ENCODE measurements at regions not wholly inside any gene's neighbourhood (a gene's known extent, or its start where the extent isn't known, plus 50 kb on each side); places are given as distances from the start of the nearest gene placed in this dataset.
A peak's percentile ranks its signal among the peaks of the same experiment; 100 is the strongest.

DNA sequence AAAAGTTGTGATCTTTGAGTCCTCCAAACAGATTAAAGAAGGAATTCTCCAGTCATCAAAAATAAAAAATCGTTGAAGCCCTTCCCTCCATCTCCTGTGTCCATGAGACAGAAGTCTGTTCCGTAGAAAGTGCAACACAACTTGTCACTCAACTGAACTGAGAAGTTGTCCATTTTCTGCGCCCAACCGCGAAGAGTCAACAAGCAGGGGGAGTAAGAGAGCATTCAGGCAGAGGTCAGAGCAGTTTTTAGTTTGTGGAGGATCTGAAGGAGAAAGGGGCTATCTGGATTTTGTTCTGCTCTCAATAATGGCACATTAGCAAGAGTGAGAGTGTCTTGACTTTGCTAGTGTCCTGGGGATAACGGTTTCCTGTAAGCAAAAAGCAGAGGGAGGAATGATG, 303.9 kb downstream of the ICE1 start:
- TF ChIP-seq GATA1 (IDR thresholded peaks at IDR 0.05; ENCODE audit: low read depth, low read length) (no peak), POLR2A (IDR thresholded peaks at IDR 0.05; ENCODE audit: low read length) (no peak)
- no peak for DNase-seq

DNA sequence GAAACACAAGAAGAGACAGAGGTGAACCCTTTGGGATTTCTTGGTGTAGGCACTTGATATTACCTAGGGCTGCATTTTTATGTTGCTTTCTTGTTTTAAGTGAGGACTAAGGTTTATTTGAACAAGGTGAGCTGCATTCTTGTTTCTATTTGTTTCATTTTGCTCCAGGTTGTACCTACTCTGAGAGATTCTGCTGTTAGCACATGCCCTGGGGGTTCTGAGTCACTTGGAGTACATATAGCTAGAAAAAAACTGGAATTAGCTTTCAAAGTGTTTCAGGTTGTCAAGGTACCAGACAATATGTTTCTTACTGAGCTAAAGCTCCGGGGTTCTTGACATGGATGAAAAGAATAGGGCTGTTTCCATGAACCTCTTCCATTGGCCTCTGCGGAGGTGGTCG, 299.4 kb downstream of the ICE1 start:
- no peak for DNase-seq
- TF ChIP-seq POLR2A (IDR thresholded peaks at IDR 0.05; ENCODE audit: low read length) (no peak), GATA1 (IDR thresholded peaks at IDR 0.05; ENCODE audit: low read depth, low read length) (no peak)

DNA sequence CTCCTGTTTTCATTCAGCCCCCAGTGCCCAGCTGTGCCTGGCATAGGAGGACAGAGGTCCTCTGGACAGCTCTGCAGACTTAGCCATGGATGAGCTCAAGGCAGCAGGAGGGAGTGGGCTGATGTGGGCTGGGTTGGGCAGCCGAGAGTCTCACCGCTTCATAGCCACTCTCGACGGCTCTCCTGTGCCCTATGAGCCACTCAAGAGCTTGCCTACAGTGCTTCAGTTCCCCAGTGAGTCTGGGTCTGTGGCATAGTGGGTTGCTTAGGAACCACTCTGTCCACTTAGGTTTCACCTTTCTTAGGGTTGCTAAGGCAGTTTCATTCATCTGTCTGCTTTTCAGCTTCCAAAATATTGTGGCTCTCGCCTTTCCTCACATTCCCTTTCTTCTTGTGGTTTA, 296.8 kb downstream of the ICE1 start:
- no peak for DNase-seq
- TF ChIP-seq POLR2A (IDR thresholded peaks at IDR 0.05; ENCODE audit: low read length): no peak
- TF ChIP-seq GATA1 (IDR thresholded peaks at IDR 0.05; ENCODE audit: low read depth, low read length): no peak

DNA sequence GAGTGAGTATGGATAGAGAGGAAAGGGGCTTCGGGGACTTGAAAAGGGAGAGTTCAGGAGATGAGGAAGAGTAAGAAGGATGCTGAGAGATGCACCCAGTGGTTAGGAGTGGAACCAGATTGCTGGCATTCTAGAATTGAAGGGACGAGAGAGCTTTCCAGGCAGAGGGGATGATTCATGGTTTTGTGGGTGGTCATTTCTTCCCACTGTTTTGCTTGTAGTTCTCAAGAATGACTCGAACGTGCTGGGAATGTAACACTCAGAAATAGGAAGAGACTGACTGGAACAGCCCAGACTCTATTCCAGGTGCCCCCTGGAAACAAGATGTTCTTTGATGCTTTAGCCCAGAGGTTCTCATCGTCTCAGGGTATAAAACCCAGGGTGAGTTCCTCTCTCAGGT, 294.2 kb downstream of the ICE1 start:
- TF ChIP-seq POLR2A (IDR thresholded peaks at IDR 0.05; ENCODE audit: low read length) (no peak), GATA1 (IDR thresholded peaks at IDR 0.05; ENCODE audit: low read depth, low read length) (no peak)
- DNase-seq: no peak

DNA sequence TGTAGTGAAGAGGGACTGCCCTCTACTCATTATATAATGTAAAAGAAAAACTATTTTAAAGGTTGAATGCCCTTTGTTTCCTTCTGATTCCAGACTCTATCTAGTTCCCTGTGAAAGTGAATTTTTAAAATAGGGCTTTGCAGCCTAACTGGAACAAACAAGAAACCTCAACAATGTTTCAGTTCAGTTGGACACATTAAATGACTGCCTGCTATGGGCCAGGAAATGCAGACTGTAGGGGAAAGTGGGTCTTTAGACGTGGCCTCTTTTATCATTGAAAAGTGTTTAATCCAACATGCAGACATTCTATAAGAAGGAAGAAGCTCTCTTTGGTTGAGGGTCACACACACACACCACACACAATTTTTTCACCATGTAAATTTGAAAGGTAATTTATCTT, 289.1 kb downstream of the ICE1 start:
- no peak for DNase-seq
- TF ChIP-seq GATA1 (IDR thresholded peaks at IDR 0.05; ENCODE audit: low read depth, low read length) (no peak), POLR2A (IDR thresholded peaks at IDR 0.05; ENCODE audit: low read length) (no peak)

DNA sequence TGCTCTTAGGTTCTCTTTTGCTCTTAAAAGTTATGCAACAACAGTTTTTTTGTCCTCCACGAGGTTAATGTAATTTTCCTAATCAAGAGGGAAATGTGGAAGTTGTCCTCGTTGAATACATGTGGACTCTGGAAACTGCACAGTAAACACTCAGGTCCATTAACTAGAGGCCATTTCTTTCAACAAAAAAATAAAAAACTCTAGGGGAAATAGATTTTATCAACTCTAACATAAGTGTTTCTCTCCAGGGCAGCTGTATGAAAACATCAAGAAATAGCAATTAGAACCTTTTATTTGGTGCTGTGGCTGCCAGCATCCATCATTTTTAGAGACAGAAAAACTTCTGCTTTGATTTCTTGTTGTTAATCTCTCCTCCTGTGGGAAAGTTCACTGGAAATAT, 288.6 kb downstream of the ICE1 start:
- no peak for TF ChIP-seq POLR2A (IDR thresholded peaks at IDR 0.05; ENCODE audit: low read length)
- no peak for TF ChIP-seq GATA1 (IDR thresholded peaks at IDR 0.05; ENCODE audit: low read depth, low read length)
- no peak for DNase-seq

DNA sequence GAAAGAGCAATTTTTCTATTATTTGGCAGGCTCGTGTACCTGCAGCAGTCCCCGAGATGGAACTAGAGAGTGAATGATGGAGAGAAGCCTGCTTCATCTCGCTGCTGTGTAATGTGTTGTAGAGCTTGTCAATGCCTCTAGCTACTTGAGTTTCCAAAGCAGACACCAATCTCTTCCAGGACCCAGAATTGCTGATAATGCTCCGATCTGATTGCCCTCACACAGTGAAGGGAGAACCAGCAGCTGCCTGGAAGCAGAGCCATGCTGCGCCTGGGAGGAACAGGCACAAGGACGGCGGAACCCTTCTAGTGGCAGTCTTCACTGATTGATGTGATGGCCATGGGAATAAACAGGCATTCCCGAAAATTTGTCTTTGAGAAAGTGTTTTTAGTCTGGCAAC, 288.0 kb downstream of the ICE1 start:
- DNase-seq: no peak
- no peak for TF ChIP-seq POLR2A (IDR thresholded peaks at IDR 0.05; ENCODE audit: low read length)
- TF ChIP-seq GATA1 (IDR thresholded peaks at IDR 0.05; ENCODE audit: low read depth, low read length): no peak

DNA sequence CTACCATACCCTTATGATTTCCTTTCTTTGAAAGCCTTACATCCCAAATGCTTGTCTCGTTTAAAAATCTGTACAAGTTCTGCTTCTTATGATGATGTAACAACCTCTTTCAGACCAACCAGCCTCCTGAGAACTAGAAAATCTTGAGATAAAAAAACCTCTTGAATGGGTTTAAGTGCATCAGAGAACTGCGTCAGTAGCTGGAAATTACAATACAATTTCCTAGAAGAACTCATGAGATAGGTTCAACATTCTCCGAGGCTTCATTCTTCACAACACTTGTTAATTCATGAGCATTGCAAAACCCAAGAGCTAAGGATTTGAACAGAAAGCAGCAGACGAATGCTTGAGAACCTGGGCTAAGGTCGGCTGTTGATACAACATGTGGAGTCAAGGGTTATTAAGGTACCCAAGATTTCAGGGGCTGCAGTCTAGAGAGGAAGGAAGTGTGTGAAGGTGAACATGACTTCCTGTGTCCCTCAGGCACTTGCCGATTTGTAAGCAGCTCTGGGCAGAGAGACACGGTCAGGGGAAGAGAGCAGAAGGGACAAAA, 286.0 kb downstream of the ICE1 start:
- no peak for DNase-seq
- TF ChIP-seq GATA1 (IDR thresholded peaks at IDR 0.05; ENCODE audit: low read depth, low read length) (no peak), POLR2A (IDR thresholded peaks at IDR 0.05; ENCODE audit: low read length) (no peak)

DNA sequence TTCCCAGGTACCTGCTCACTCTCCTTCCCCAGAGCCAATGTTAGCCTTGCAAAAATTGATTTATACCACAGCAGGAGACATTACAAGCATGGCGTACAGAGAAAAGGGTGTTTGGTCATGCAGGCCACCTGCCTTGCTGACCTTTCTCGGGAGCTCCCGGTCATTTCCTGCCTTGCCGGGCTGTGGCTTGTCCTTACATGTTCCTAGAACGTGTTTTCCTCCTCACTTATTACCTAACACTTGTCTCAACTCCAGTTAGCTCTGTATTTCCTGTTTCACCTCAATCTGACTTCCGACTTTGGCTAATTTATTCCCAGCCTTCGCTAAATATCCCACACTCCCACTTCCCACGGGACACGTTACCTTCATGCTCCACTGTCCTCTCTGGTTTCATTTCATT, 282.5 kb downstream of the ICE1 start:
- no peak for DNase-seq

DNA sequence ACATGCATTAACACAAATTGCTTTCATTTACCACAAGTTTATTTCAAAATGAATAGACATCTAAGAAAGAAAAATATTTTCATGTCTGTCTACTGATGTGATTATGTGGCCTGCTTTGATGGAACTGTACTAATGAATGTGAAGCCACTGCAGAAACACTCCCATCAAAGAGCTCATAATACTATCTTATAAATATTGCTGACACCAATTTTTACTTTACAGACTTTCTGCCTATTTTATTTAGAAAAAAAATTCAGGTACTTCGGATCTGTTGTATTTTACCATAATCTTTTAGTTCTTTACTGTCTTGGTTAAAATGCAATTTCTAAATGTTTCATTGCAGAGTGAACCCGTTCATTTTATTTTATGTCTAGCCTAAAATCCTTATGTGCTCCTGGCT, 281.9 kb downstream of the ICE1 start:
- no peak for TF ChIP-seq GATA1 (IDR thresholded peaks at IDR 0.05; ENCODE audit: low read depth, low read length)
- TF ChIP-seq POLR2A (IDR thresholded peaks at IDR 0.05; ENCODE audit: low read length): no peak

More for the DNA sequence above, 282.5 kb downstream of the ICE1 start:
- TF ChIP-seq POLR2A (IDR thresholded peaks at IDR 0.05; ENCODE audit: low read length) (no peak), GATA1 (IDR thresholded peaks at IDR 0.05; ENCODE audit: low read depth, low read length) (no peak)

DNA sequence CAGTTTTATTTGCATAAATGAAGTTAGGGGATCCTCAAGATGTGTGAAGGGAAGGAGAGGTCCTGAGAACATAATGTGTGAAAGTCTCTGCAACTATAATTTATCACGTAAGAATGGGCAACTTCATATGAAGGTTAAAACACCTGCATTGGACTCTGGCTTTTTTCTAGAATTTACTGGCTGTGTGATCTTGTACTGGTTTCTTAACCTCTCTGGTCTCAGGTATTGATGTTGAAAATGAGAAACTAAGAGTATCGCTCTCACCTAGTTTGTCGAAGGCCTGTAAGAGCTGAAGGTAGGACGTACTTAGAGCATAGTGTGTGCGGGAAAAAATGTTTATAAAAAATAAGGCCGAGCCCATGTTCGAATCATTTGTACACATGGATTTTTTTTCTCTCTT, 280.5 kb downstream of the ICE1 start:
- DNase-seq: no peak

More for the DNA sequence above, 281.9 kb downstream of the ICE1 start:
- no peak for DNase-seq

DNA sequence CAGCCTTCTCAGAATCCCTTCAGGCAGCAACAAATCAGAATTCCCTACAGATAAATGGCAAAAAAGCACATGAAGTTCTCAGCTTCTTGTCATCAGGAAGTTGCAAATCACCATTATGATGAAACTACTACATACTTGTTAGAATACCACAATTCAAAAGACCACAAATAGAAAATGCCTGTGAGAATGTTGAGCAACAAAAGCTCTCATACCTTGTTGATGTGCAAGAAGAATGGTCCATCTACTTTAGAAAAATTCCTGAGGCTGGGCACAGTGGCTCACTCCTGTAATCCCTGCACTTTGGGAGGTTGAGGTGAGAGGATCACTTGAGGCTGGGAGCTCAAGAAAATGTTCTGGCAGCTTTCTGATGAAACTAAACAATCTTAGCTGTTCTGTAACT, 278.1 kb downstream of the ICE1 start:
- TF ChIP-seq POLR2A (IDR thresholded peaks at IDR 0.05; ENCODE audit: low read length) (no peak), GATA1 (IDR thresholded peaks at IDR 0.05; ENCODE audit: low read depth, low read length) (no peak)
- no peak for DNase-seq

More for the DNA sequence above, 280.5 kb downstream of the ICE1 start:
- TF ChIP-seq GATA1 (IDR thresholded peaks at IDR 0.05; ENCODE audit: low read depth, low read length): no peak
- no peak for TF ChIP-seq POLR2A (IDR thresholded peaks at IDR 0.05; ENCODE audit: low read length)

DNA sequence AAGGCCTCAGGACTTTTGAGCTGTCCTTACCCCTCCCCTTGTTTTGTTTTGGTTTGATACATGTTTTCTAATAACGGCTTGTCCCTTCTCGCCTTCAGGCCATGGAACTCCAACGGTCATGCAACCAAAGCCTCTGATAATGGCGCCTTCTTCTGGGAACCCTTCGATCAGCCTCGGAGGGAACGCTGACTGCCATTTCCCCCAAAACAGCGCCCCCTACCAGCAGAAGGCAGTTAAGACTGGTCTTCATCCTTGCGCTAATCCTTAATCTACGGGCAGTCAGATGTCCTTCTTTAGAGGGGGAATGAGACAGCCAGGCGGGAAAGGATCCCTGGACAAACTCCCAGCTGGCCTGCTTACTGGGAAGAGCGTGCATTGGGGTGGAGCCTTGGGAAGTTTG, 276.6 kb downstream of the ICE1 start:
- no peak for TF ChIP-seq GATA1 (IDR thresholded peaks at IDR 0.05; ENCODE audit: low read depth, low read length)
- peak; percentile 3 to 31 for DNase-seq

DNA sequence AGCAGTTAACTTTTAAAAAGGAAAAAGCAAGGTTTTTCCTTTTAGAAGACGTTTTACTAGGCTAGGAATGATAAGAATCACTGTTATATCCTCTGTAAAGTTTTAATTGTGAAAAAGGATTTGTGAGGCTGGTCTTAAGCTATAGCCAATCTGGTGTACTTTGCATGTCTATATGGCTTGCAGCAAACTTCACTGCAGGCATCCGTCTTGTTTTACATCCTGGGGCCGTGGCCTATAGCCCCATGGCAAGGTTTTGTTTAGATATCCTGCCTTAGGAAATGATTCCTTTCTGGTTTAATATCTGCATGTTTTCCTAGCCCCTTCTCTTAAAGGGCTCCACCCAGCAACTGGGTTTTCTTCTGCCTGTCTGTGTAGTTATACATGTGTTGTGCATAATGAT, 272.8 kb downstream of the ICE1 start:
- TF ChIP-seq GATA1 (IDR thresholded peaks at IDR 0.05; ENCODE audit: low read depth, low read length): no peak
- TF ChIP-seq POLR2A (IDR thresholded peaks at IDR 0.05; ENCODE audit: low read length): no peak
- no peak for DNase-seq

DNA sequence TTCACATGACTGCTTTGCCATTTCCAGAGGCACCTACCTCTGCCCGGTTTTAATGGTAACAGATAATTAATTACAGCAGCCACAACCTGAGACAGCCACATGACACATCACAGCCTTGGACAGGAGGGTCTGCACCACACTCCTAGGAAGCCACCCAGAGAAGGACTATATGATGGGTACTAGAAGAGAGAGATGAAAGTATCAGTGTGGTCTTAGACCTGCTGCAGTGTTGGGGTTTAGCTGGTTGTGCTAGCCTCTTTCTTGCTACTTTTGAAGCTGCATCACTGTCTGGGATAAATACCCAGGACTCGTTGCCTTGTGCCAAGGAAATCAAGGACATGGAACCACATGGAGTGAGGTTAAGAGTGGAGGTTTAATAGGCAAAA, 266.4 kb downstream of the ICE1 start:
- no peak for TF ChIP-seq POLR2A (IDR thresholded peaks at IDR 0.05; ENCODE audit: low read length)
- no peak for TF ChIP-seq GATA1 (IDR thresholded peaks at IDR 0.05; ENCODE audit: low read depth, low read length)
- DNase-seq: no peak

Measured in erythroblast (primary cell).